Activated T-cell treated with anti-CD3 and anti-CD28 coated beads, Interleukin-2, amount 50 U/mL, for 4 hours (primary cell): ENCODE measurements at regions not wholly inside any gene's neighbourhood (a gene's known extent, or its start where the extent isn't known, plus 50 kb on each side); places are given as distances from the start of the nearest gene placed in this dataset.

Source experiments
- ATAC-seq, 2 donors: fragments of 200-7000 bp; cut with Tn5 transposase; one replicate each; pipeline ENCODE4 v1.10.0; 2021
- DNase-seq: peaks from one replicate; pipeline ENCODE4 v3.0.0-alpha.2; 2020
- H3K27me3 Mint-ChIP-seq: one replicate; pipeline ENCODE4 v1.8.0; 2021; ENCODE audit warnings: low read depth, mixed read lengths
- H3K36me3 Mint-ChIP-seq: one replicate; pipeline ENCODE4 v1.8.0; 2022; ENCODE audit warnings: mixed read lengths; ENCODE audit not compliant: insufficient read depth
- H3K4me1 Mint-ChIP-seq: one replicate; pipeline ENCODE4 v1.8.0; 2021; ENCODE audit warnings: low read depth, mixed read lengths
- H3K4me3 Mint-ChIP-seq: one replicate; pipeline ENCODE4 v1.8.0; 2021; ENCODE audit warnings: mild to moderate bottlenecking, moderate library complexity, mixed read lengths
- H3K9me3 Mint-ChIP-seq: one replicate; pipeline ENCODE4 v1.8.0; 2021; ENCODE audit warnings: mixed read lengths

DNA sequence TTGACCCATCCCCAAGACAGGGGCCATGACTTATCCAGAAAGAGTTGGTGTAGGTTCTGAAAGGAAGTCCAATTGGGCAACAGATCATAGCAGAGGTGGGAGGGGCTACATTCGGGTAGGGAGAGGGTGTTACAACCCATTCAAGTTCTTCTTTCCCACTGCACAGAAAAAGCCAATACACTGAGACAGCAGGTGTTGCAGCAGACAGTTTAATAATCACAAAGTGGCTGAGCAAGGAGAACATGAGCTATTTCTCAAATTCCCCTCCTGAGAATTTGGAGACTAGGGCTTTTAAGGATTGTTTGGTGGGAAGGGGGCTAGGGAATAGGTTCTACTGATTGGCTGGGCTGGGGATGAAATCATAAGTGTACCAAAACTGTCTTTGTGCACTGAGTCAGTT, 328.4 kb upstream of the POU3F1 start:
- Mint-ChIP-seq H3K36me3 (no peaks in the 10 kb centered on the region), H3K4me3 (no peak overlapping the region), H3K4me1 (no peaks in the 10 kb centered on the region), H3K27me3 (peaks cover 18% of the 10 kb centered on the region), H3K9me3 (peaks cover 15% of the 10 kb centered on the region)
- no peak for DNase-seq
- ATAC-seq = no peak

DNA sequence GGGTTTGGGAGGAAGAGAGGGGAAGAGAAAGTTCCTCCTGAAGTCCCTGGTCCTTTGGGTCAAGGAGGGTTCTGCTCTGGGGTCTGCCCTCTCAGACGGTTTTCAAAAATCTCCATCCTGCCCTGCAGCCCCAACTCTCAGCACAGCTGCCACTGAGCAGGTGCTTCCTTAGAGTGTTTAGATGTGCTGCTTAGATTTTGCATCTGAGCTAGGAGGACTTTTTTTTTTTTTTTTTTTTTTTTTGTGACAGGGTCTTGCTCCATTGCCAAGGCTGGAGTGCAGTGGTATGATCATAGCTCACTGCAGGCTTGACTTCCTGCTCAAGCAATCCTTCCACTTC, 324.9 kb upstream of the POU3F1 start:
- ATAC-seq = no peak
- peaks cover 16% of the 10 kb centered on the region for H3K27me3 Mint-ChIP-seq
- no peak for DNase-seq
- no peaks in the 10 kb centered on the region for H3K36me3 Mint-ChIP-seq
- H3K4me1 Mint-ChIP-seq = no peaks in the 10 kb centered on the region
- no peak overlapping the region for H3K4me3 Mint-ChIP-seq
- peaks cover 15% of the 10 kb centered on the region for H3K9me3 Mint-ChIP-seq

DNA sequence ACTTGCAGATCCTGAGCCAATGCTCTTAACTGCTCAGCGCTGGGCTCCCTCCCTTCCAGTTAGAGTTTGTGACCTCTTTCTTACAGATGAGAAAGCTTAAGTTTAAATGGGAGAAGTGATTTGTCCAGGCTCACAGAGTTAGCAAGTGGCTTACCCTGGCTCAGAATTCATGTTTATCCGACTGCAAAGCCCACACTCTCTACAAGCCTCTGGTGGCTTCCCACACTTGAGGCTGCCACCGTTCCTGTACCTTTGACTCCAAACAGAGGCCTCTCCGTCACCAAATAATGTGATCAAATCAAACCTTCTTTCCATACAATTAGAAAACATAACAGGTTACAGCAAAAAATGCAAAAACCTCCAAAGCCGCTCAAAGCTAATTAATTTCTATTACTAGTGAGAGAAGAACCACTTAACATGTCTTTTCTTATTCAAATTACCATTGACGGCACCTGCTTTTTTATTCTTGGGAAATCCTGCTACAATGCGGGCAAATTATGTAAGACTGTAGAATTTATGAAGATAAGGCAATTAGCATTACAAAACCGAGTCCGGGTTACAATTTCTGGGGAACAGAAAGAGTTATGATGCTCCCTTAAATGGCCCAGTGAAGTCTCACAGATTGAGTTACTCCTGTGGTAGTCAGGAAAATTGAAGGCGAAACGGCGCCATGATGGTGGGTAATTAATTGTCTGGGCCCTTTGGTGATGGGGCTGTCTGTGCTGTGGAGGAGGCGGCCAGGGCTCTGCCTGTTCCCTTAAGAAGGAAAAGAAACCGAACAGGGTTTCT, 324.3 kb upstream of the POU3F1 start:
- H3K27me3 Mint-ChIP-seq = peaks cover 16% of the 10 kb centered on the region
- no peak for ATAC-seq
- no peak for DNase-seq
- no peaks in the 10 kb centered on the region for H3K36me3 Mint-ChIP-seq
- H3K9me3 Mint-ChIP-seq = peaks cover 15% of the 10 kb centered on the region
- H3K4me3 Mint-ChIP-seq = no peak overlapping the region
- no peaks in the 10 kb centered on the region for H3K4me1 Mint-ChIP-seq

DNA sequence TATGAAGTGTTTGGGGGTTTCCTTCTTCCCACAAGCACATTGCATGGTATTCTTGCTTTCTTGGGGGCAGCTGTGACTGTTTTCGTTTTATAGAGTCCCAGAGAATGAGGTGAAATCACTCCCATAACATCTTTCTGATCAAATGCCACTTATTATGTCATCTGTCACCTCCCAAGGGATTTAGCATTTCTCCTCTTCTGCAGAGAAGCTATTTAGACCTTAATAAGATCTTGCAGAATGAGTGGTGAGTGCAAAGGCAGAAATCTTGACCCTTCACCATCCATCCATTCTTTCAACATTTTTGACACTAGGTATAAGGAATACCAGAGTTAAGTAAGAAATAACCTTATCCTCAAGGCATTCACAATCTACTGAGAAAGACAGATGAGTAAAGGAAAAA, 318.6 kb upstream of the POU3F1 start:
- Mint-ChIP-seq H3K9me3 (no peaks in the 10 kb centered on the region), H3K4me1 (no peaks in the 10 kb centered on the region), H3K4me3 (no peak overlapping the region), H3K27me3 (peaks cover 9% of the 10 kb centered on the region), H3K36me3 (no peaks in the 10 kb centered on the region)
- DNase-seq (no peak), ATAC-seq (no peak)

DNA sequence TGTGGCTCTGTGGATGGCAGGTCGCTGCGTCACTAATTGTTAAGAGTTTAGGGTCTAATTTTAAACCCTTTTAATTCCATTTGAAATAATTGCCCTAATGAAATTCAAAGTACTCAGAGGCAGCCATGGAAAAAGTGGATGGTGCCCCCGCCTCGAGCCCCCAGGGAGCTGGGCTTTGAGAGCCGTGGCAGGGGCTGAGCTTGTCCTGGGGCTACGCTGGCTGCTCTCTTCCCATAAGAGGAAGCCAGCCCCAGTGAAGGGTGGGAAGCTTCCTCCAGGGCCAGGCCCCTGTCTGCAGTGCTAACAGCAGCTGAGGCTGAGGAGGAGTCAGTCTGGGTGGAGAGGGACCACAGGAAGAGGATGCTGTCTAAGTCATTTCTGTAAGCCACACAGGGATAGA, 315.0 kb upstream of the POU3F1 start:
- Mint-ChIP-seq H3K27me3 (peaks cover 13% of the 10 kb centered on the region), H3K36me3 (no peaks in the 10 kb centered on the region), H3K4me1 (no peaks in the 10 kb centered on the region), H3K9me3 (no peaks in the 10 kb centered on the region), H3K4me3 (no peak overlapping the region)
- ATAC-seq = no peak
- DNase-seq = no peak

DNA sequence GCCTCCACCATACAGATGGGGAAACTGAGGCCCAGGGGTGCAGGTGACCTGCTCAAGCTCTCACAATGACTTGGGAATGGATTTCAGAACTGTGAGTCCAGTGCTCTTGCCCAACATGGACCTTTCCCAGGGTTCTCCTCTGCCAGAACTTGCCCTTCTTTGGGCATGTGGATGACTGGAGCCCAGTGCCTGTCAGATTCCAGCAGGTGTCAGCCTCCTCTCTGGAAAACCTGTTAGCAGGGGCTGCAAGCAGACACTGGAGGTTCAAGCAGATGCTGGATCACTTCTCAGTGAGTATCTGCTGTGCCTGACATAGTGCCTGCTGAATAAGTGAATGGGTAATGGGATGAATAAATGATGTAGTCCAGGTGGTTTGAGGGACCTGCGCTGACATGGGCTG, 314.2 kb upstream of the POU3F1 start:
- DNase-seq (no peak), ATAC-seq (no peak)
- Mint-ChIP-seq H3K27me3 (peaks cover 13% of the 10 kb centered on the region), H3K4me1 (no peaks in the 10 kb centered on the region), H3K36me3 (no peaks in the 10 kb centered on the region), H3K4me3 (no peak overlapping the region), H3K9me3 (no peaks in the 10 kb centered on the region)

DNA sequence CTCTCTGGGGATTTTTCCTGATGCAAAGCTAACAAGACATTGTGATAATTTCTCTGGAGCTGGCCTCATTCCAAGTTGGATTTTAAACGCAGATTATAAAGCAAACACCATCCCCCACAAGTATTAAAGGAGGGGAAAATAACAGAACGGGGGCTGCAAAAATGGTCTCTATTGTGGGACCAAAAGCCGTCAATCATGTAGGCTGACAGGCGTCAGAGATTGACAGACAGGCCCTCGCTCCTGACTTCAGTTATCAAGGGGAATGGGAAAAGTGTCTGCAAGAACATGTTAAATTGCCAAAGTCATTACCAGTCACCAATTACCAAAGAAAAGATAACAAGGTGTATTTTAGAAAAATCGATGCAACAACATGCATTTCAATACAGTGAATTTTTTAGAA, 307.4 kb upstream of the POU3F1 start:
- Mint-ChIP-seq H3K4me1 (no peaks in the 10 kb centered on the region), H3K4me3 (no peak overlapping the region), H3K9me3 (peaks cover 4% of the 10 kb centered on the region), H3K27me3 (peaks cover 19% of the 10 kb centered on the region), H3K36me3 (no peaks in the 10 kb centered on the region)
- ATAC-seq (no peak), DNase-seq (no peak)

DNA sequence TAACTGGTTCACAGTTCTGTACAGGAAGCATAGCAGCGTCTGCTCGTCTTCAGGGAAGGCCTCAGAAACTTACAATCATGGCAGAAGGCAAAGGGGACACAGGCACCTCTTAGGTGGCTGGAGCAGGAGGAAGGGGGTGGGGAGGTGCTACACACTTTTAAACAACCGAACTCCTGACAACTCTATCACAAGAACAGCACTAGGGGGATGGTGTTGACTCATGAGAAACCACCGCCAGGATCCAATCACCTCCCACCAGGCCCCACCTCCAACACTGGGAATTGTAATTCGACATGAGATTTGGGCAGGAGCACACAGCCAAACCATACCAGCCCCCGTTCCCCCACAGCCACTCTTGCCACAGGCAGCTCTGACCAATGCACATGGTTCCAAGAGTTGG, 306.3 kb upstream of the POU3F1 start:
- Mint-ChIP-seq H3K9me3 (peaks cover 13% of the 10 kb centered on the region), H3K4me1 (no peaks in the 10 kb centered on the region), H3K36me3 (no peaks in the 10 kb centered on the region), H3K27me3 (peaks cover 16% of the 10 kb centered on the region), H3K4me3 (no peak overlapping the region)
- no peak for DNase-seq
- no peak for ATAC-seq

DNA sequence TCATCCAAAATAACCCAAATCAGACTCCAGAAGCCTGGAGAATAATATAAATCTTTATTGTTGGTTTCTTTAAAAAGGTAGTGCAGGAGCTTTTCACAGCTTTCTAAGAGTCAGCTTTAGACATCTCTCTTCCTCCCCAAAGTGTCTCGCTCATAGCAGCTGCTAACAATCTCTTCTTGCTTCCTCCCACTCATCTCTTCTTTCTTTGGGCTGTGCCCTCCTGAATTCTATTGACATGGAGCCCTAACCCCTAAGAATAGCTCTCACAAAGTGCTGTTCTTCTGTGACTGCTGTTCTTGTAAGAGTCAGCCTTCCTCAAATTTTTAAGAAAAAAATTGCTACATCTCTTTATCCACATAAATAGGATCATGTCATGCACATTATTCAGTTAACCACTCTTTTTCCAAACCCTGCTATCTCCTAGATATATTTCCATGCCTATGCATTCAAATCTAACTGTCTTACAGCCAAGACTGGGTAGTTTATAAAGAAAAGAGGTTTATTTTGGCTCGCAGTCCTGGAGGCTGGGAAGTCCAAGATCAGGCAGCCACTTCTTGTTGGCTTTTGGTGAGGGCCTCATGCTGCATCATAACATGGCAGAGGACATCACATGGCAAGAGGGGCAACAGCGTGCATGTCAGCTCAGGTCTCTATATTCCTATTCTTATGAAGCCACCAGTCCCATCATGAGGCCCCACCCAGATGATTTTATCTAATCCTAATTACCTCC, 301.0 kb upstream of the POU3F1 start:
- ATAC-seq (no peak), DNase-seq (no peak)
- Mint-ChIP-seq H3K4me1 (no peaks in the 10 kb centered on the region), H3K36me3 (no peaks in the 10 kb centered on the region), H3K9me3 (peaks cover 17% of the 10 kb centered on the region), H3K27me3 (peaks cover 14% of the 10 kb centered on the region), H3K4me3 (no peak overlapping the region)

DNA sequence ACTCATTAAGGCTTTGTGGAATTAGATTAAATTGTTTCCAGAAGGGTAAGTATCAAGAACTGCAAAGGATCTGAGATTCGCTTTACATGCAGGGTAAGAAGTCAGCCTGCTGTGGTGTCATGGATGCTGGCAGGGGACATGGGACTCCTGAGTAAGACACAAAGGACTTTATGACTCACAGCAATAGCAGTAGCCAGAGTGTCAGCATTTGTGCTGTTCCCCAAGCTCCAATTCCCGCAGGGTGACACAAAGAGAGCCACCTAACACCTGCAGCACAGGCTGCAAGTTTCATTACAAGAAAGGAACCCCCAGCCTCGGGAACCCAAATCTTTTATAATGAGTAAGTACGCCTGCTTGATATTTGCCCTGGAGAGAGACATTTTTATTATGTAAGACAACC, 298.1 kb upstream of the POU3F1 start:
- DNase-seq (no peak), ATAC-seq (peak in 1 of 2 donors; percentile 63)
- H3K4me3 Mint-ChIP-seq = no peak overlapping the region
- peaks cover 22% of the 10 kb centered on the region for H3K27me3 Mint-ChIP-seq
- no peaks in the 10 kb centered on the region for H3K36me3 Mint-ChIP-seq
- peaks cover 14% of the 10 kb centered on the region for H3K9me3 Mint-ChIP-seq
- no peaks in the 10 kb centered on the region for H3K4me1 Mint-ChIP-seq

DNA sequence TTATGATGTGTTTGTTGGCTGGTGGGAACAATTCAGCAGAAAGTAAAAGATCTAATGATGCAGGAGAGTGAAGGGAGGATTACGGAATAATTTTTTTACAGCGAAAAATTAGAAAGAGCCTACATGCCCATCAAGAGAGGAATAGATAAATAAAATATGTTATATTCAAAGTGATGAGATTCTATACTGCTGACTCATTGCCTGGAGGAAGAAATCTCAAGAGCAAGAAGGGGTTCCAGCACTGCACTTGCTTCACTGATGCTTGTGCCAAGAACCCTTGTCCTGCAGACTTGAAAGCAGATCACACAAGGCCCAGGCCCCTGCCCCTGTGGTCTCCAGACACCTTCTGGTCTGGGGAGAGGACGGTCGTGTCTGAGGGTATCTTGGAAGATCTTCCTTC, 295.1 kb upstream of the POU3F1 start:
- H3K36me3 Mint-ChIP-seq = no peaks in the 10 kb centered on the region
- peaks cover 33% of the 10 kb centered on the region for H3K27me3 Mint-ChIP-seq
- DNase-seq (no peak), ATAC-seq (no peak)
- no peaks in the 10 kb centered on the region for H3K9me3 Mint-ChIP-seq
- H3K4me3 Mint-ChIP-seq = no peak overlapping the region
- H3K4me1 Mint-ChIP-seq = no peaks in the 10 kb centered on the region

DNA sequence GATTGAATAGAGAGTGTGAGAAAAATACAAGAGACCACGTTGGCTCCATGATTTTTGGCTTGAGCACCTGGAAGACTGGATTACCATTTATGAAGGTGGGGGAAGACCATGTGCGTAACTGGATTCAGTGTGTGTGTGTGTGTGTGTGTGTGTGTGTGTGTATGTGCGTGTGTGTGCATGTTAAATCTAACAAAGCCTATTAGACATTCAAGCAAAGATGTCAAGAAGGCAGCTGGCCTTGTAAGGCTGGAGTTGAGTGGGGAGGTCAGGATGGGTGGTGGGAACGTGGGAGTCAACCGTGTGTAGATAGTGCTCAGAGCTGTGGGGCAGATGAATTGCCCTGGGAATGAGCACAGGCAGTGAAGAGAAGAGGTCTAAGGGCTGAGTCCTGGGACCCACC, 293.8 kb upstream of the POU3F1 start:
- H3K27me3 Mint-ChIP-seq = peaks cover 37% of the 10 kb centered on the region
- no peaks in the 10 kb centered on the region for H3K9me3 Mint-ChIP-seq
- DNase-seq (no peak), ATAC-seq (no peak)
- H3K4me1 Mint-ChIP-seq = no peaks in the 10 kb centered on the region
- no peak overlapping the region for H3K4me3 Mint-ChIP-seq
- H3K36me3 Mint-ChIP-seq = no peaks in the 10 kb centered on the region

DNA sequence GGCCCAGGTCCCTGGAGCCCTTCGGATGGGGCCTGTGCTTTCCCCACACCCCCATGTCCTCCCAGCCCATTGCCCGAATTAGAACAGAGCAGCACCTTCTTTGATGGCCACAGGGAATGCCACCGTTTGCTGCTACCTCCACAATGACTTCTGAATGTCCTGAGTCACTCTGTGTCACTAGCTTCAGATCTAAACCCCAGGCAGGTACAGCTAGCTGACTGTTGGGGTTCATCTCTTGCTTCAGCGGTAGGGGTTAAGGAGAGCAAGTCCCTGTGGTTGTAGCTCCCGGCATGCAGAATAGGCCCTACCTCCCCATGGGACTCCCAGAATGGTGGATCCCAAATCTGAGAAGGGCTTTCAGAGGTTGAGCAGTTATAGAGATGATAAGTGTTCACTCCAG, 291.1 kb upstream of the POU3F1 start:
- no peaks in the 10 kb centered on the region for H3K9me3 Mint-ChIP-seq
- no peak overlapping the region for H3K4me3 Mint-ChIP-seq
- ATAC-seq (no peak), DNase-seq (no peak)
- peaks cover 40% of the 10 kb centered on the region for H3K27me3 Mint-ChIP-seq
- no peaks in the 10 kb centered on the region for H3K36me3 Mint-ChIP-seq
- no peaks in the 10 kb centered on the region for H3K4me1 Mint-ChIP-seq

DNA sequence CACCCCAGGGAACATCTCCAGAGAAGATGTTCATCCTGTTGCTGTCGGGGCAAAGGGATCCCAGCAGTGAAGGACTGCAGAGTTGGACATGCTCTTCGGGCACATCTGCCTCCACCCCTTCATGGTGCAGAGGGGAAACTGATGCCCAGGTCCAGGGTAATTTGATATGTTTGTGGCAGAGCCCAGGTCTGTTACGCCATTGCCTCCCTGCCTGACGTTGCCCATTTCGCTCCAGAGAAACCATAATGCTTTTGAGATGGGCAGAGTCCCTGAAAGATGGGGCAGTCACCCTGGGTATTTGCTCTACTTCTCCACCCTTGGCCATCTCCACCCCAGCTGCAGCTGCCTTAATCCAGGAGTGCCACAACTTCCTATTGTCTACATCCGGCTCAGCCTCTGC, 290.4 kb upstream of the POU3F1 start:
- H3K36me3 Mint-ChIP-seq = no peaks in the 10 kb centered on the region
- no peak for ATAC-seq
- no peak for DNase-seq
- no peak overlapping the region for H3K4me3 Mint-ChIP-seq
- H3K9me3 Mint-ChIP-seq = no peaks in the 10 kb centered on the region
- H3K4me1 Mint-ChIP-seq = no peaks in the 10 kb centered on the region
- peaks cover 34% of the 10 kb centered on the region for H3K27me3 Mint-ChIP-seq

DNA sequence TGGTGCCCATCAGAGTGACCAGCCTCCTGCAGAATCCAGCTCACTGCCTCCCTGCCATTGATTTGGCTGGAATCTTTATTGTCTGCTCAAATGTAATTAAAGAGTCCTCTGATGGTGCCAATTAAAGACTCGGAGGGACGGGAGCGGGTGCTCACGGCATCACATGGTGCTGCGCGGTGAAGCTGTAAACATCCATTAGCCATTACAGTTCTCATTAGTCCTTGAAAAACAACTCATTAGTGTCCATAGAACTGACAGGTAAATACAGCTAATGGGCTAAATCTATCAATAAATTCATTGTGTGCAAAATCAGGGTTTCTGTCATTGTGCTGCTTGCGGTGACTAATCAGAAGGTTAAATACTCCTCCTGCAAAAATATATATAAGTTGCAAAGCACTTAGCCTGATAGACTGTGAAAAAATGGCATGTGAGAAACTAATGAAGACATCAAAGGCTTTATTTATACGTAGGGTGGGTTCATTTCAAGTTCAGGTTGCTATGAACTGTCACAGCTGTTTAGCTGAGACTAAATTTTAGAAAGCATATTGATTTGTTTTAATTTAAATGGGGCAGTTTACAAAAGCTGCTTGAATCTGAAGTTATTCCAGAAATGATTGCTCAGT, 289.8 kb upstream of the POU3F1 start:
- Mint-ChIP-seq H3K27me3 (peaks cover 38% of the 10 kb centered on the region), H3K4me1 (no peaks in the 10 kb centered on the region), H3K9me3 (no peaks in the 10 kb centered on the region), H3K36me3 (no peaks in the 10 kb centered on the region), H3K4me3 (no peak overlapping the region)
- DNase-seq = no peak
- ATAC-seq = no peak
